Activated T-cell treated with anti-CD3 and anti-CD28 coated beads, Interleukin-2, amount 50 U/mL, for 48 hours (primary cell): ENCODE measurements at regions not wholly inside any gene's neighbourhood (a gene's known extent, or its start where the extent isn't known, plus 50 kb on each side); places are given as distances from the start of the nearest gene placed in this dataset.

ENCODE experiments used
- DNase-seq, 2 experiments: peaks; one replicate each; pipeline ENCODE4 v3.0.0-alpha.2; 2020

GRCh38 chrX:57848857-57849256 is 61.4 kb downstream of the ZXDA start:
- DNase-seq = no peak

GRCh38 chrX:57822818-57823217 is 87.4 kb downstream of the ZXDA start:
- DNase-seq = no peak

- DNase-seq = no peak
Observed at GRCh38 chrX:57822398-57822797, 87.9 kb downstream of the ZXDA start.

GRCh38 chrX:57821703-57822387 is 88.4 kb downstream of the ZXDA start:
- peak in 1 of 2 experiments; percentile 18 for DNase-seq

GRCh38 chrX:57817302-57817701 is 93.0 kb downstream of the ZXDA start:
- DNase-seq = no peak

- DNase-seq = no peak
Observed at GRCh38 chrX:57772637-57773036, 92.6 kb upstream of the NLRP2B start.

GRCh38 chrX:57771689-57772088 is 91.6 kb upstream of the NLRP2B start:
- DNase-seq = no peak

- DNase-seq = no peak
Observed at GRCh38 chrX:57752866-57753265, 72.8 kb upstream of the NLRP2B start.

- DNase-seq = no peak
Observed at GRCh38 chrX:57741107-57741506, 61.0 kb upstream of the NLRP2B start.

- no peak for DNase-seq
Observed at GRCh38 chrX:57737881-57738280, 57.8 kb upstream of the NLRP2B start.
